ENCODE measurements at regions not wholly inside any gene's neighbourhood (a gene's known extent, or its start where the extent isn't known, plus 50 kb on each side); places are given as distances from the start of the nearest gene placed in this dataset.

- Mint-ChIP-seq H3K9me3 (peaks cover 27% of the 10 kb centered on the region), H3K4me1 (peaks cover 22% of the 10 kb centered on the region), H3K36me3 (ENCODE audit: low read depth) (peaks cover 7% of the 10 kb centered on the region), H3K27me3 (ENCODE audit: low read depth, poor library complexity) (peaks cover 5% of the 10 kb centered on the region), H3K27ac (no peak overlapping the region), H3K4me3 (no peak overlapping the region)
- no peak for TF ChIP-seq CTCF (IDR thresholded peaks at IDR 0.05)
- DNase-seq, result no peak
Observed at GRCh38 chr2:11057031-11057430, 98.2 kb upstream of the SLC66A3 start.

- Mint-ChIP-seq H3K4me1 (peaks cover 22% of the 10 kb centered on the region), H3K9me3 (peaks cover 37% of the 10 kb centered on the region)
- TF ChIP-seq CTCF (IDR thresholded peaks at IDR 0.05), result no peak
Observed at GRCh38 chr2:11058129-11058528, 97.1 kb upstream of the SLC66A3 start.

GRCh38 chr2:11060376-11061169 lies 94.7 kb upstream of the SLC66A3 start:
- no peak for DNase-seq
- Mint-ChIP-seq H3K27me3 (ENCODE audit: low read depth, poor library complexity) (peaks cover 9% of the 10 kb centered on the region), H3K9me3 (peaks cover 43% of the 10 kb centered on the region), H3K27ac (no peak overlapping the region), H3K4me3 (no peak overlapping the region), H3K36me3 (ENCODE audit: low read depth) (peaks cover 7% of the 10 kb centered on the region), H3K4me1 (peaks cover 19% of the 10 kb centered on the region)
- no peak for TF ChIP-seq CTCF (IDR thresholded peaks at IDR 0.05)

More at GRCh38 chr2:11058129-11058528, 97.1 kb upstream of the SLC66A3 start:
- Mint-ChIP-seq H3K36me3 (ENCODE audit: low read depth) (peaks cover 7% of the 10 kb centered on the region), H3K4me3 (no peak overlapping the region), H3K27me3 (ENCODE audit: low read depth, poor library complexity) (peaks cover 5% of the 10 kb centered on the region), H3K27ac (no peak overlapping the region)
- no peak for DNase-seq

- Mint-ChIP-seq H3K27me3 (ENCODE audit: low read depth, poor library complexity) (peaks cover 12% of the 10 kb centered on the region), H3K27ac (no peak overlapping the region), H3K36me3 (ENCODE audit: low read depth) (peaks cover 1% of the 10 kb centered on the region), H3K9me3 (peaks cover 23% of the 10 kb centered on the region), H3K4me1 (peaks cover 7% of the 10 kb centered on the region), H3K4me3 (no peak overlapping the region)
- no peak for TF ChIP-seq CTCF (IDR thresholded peaks at IDR 0.05)
- no peak for DNase-seq
Observed at GRCh38 chr2:11065833-11066485, 89.3 kb upstream of the SLC66A3 start.

GRCh38 chr2:11067221-11068078 lies 87.8 kb upstream of the SLC66A3 start:
- no peak overlapping the region for H3K27ac Mint-ChIP-seq
- peaks cover 11% of the 10 kb centered on the region for H3K9me3 Mint-ChIP-seq
- no peak overlapping the region for H3K4me3 Mint-ChIP-seq
- H3K4me1 Mint-ChIP-seq, result peaks cover 15% of the 10 kb centered on the region
- peaks cover 15% of the 10 kb centered on the region for H3K27me3 Mint-ChIP-seq (ENCODE audit: low read depth, poor library complexity)
- no peak for DNase-seq
- H3K36me3 Mint-ChIP-seq (ENCODE audit: low read depth), result no peaks in the 10 kb centered on the region
- TF ChIP-seq CTCF (IDR thresholded peaks at IDR 0.05), result no peak
